ENCODE measurements at regions not wholly inside any gene's neighbourhood (a gene's known extent, or its start where the extent isn't known, plus 50 kb on each side); places are given as distances from the start of the nearest gene placed in this dataset.
"Not testable (repeated sequence)": the region's sequence is repeated elsewhere in the genome, so short reads cannot be mapped to it uniquely, and the experiment has no call there.

DNA sequence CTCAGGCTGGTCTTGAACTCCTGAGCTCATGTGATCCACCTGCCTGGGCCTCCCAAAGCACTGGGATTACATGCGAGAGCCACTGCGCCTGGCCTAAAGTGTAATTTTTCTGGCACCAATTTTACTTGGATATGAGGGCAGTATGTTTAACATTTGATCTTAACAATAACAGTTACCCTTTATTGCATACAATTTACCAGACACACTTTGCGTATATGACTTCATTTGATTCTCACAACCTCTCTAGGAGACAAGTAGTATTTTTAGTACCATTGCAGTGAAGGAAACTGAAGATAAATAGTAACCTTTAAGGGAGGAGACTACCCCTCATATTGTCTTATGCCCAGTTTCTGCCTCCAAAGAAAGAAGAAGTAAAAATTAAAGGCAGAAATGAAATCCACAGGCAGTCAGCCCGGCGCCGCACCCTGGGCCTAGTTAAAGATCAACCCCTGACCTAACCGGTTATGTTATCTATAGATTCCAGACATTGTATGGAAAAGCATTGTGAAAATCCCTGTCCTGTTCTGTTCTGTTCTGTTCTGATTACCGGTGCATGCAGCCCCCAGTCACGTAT is 54.0 kb downstream of the CYP26A1 start:
- not testable (repeated sequence) for DNase-seq

GRCh38 chr10:93131986-93132385 is 58.3 kb downstream of the CYP26A1 start:
- no peak for DNase-seq

DNA sequence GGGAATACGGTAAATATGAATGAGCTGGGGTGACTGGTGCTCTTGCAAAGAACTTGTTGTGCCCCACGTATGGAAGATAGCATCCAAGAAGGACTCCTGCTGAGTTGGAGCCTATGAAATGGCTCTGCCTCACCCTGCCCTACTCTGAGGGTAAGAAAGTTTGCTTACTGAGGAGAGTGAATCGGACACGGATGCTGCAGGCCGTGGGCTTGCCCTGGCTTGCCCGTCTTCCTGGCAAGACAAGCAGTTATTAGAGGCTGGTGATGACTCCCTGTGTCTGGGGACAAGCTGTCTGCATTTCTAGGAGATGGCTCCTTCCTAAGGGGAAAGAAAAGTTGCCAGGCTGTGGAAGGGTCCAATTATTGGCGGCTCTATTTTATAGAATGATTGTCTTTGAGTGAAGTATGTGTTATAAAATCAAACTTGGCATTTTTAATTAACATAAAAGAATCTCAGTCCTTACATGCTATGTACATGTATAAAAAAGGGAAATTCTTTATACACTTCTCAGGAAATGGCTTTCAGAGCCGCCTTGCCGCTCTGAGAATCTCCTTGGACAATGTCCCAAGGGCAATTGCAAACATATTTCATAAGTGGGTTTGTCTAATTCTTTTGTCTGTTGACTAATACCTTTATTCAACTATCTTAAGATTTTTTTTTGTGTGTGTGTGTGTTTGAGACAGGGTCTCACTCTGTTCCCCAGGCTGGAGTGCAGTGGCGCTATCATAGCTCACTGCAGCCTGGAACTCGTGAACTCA is 64.6 kb downstream of the CYP26A1 start:
- no peak for DNase-seq

- DNase-seq = no peak
These were observed 65.5 kb downstream of the CYP26A1 start for GRCh38 chr10:93139059-93139655.

GRCh38 chr10:93142534-93142933 is 68.8 kb downstream of the CYP26A1 start:
- no peak for DNase-seq

- no peak for DNase-seq
These were observed 69.6 kb downstream of the CYP26A1 start for GRCh38 chr10:93143281-93143680.

DNA sequence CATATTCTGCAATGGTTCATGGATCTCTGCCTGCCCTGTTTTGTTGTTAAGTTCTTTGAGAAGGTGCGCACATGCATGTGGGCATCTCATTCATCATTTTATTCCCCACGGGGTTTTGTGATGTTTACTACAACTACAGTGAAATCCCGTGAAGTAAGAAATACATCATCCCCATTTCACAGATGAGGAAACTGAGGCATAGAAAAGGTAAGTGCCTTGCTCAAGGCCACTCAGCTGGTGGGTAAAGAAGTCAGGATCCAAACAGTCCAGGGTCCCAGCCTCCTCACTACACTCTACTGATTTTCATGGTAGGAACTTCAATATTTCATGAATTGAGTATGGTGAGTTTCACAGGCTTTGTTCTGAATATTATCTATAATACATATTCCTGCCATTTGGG is 72.6 kb downstream of the CYP26A1 start:
- no peak for DNase-seq

GRCh38 chr10:93147281-93147680 is 73.6 kb downstream of the CYP26A1 start:
- DNase-seq = no peak

GRCh38 chr10:93148476-93148875 is 74.8 kb downstream of the CYP26A1 start:
- DNase-seq = no peak

DNA sequence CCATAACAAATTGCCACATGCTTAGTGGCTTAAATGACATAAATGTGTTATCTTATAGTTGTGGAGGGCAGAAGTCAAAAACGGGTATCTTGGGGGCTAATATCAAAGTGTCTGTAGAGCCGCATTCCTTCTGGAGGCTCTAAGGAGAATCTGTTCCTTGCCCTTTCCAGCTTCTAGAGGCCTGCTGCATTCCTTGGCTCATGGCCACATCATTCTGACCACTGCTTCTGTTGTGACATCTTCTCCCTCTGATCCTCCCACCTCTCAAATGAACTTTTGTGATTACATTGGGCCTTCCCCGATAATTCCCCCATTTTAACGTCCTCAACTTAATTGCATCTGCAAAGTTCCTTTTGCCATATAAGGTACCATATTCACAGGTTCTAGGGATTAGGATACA is 76.1 kb downstream of the CYP26A1 start:
- no peak for DNase-seq

GRCh38 chr10:93150289-93150688 is 76.6 kb downstream of the CYP26A1 start:
- DNase-seq = no peak

DNA sequence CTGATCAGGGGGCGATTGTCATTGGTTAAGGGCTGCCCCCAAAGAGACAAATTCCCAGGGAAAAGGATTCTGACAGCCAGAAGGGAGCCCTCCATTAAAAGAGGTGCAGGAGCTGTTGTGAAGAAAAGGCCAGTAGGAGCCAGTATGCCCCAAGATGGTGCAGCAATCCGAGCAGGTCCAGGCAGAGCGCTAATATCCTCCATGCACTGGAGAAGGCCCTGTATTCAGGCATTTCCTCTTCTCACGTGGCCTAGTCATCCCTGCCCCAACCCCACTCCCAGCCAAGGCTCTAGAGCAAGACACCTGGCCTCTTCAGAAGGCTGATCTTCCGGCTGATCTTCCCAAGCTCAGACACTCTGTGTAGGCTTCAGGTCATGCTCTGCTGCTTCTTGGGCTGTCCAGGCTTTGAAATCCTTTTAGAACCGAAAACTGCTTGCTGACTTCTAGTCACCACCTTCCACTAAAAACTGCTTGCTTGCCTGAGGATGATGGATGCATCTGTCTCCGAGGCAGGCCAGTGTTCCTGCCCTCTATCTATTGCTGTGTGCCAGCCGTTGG is 77.4 kb downstream of the CYP26A1 start:
- no peak for DNase-seq

- no peak for DNase-seq
These were observed 78.4 kb downstream of the CYP26A1 start for GRCh38 chr10:93152136-93152535.

DNA sequence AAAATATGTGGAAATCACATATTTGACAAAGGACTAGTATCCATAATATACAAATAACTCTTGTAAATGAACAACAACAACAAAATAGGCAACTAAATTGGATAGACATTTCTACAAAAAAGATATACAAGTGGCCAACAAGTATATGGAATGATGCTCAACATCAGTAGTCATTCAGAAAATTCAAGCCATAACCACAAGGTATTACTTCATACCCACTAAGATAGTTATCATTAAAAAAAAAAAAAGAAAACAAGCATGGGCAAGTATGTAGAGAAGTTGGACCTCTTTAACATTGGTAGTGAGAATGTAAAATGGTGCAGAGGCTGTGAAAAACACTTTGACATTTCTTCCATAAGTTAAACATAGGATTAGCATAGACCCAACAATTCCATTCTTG is 80.8 kb downstream of the CYP26A1 start:
- no peak for DNase-seq

GRCh38 chr10:93160140-93160539 is 86.4 kb downstream of the CYP26A1 start:
- no peak for DNase-seq

DNA sequence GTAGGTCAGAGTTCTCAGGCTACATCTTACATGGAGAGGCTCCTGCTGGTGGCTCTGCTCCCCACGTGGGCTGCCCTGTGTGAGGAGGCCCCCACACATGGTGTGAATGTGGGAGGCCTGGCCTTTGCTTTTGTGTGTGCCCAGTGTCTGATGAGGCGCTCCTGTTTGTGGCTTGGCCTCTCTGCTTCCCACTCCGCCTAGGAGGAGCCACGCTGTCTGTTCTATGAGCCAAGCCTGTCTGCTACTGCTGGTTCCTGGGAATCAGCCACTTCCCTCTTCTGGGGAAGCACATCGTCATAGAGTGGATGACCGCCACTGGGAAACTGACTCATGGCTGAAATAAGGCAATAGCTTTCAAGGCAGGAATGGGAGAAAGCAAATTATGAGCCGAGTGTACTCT is 87.1 kb downstream of the CYP26A1 start:
- no peak for DNase-seq

GRCh38 chr10:93165367-93165766 is 91.7 kb downstream of the CYP26A1 start:
- DNase-seq = no peak

- DNase-seq = no peak
These were observed 92.4 kb downstream of the CYP26A1 start for GRCh38 chr10:93166134-93166533.

GRCh38 chr10:93171837-93172236 is 98.1 kb downstream of the CYP26A1 start:
- no peak for DNase-seq

GRCh38 chr10:93173967-93174845 is 100.5 kb downstream of the CYP26A1 start:
- no peak for DNase-seq

GRCh38 chr10:93175490-93175889 is 101.8 kb downstream of the CYP26A1 start:
- no peak for DNase-seq

DNA sequence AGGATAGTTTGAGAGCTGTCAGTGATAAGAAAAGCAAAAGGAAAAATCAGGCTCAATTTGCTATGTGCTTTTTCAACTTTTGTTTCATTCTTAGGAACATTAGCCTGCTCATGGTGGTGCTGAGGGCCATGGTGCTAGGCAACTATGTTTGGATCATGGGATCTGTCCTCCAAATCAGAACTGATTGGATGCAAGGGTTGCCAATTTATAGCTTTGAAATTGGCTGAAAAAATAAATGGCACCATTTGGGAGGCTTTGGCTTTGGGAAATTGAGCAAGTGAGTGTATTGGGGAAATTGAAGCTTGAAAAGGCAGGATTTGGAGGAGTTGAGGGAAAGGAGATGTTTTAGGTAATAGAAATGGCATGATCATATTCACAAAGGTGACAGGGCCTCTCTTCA is 103.8 kb downstream of the CYP26A1 start:
- no peak for DNase-seq

DNA sequence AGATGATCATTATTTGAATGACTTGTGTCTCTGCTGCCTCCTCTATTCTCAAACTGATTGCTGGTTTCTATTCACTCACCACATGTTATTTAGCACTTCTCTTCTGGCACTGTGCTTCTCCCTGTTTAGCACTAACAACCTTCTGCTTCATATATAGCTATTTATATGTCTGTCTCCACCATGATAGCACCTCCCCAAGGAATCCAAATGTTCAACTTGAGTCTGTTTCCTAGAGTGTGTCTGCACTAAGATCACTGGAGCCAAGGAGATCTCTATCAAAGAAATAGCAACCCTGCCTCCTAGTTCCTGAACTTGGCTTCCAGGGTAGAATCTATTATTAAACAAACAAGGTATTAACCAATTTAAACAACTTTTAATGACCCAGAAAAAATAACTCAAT is 104.5 kb downstream of the CYP26A1 start:
- no peak for DNase-seq

Data from OCI-M1 (cell line).